Osteoblast (primary cell): ENCODE measurements at regions not wholly inside any gene's neighbourhood (a gene's known extent, or its start where the extent isn't known, plus 50 kb on each side); places are given as distances from the start of the nearest gene placed in this dataset.

Experiments
- DNase-seq: peaks from one replicate; pipeline ENCODE4 v3.0.0; 2011; ENCODE audit warnings: low spot score, mixed read lengths; ENCODE audit not compliant: insufficient read length; ENCODE audit errors: missing footprints
- H2AFZ ChIP-seq: 2 replicates; pipeline ENCODE4 v1.6.0; 2011; ENCODE audit warnings: mild to moderate bottlenecking, low read length
- H3K27ac ChIP-seq: 2 replicates; pipeline ENCODE4 v1.5.1; 2011; ENCODE audit warnings: mild to moderate bottlenecking, low read depth, low read length, moderate library complexity
- H3K27me3 ChIP-seq: 2 replicates; pipeline ENCODE4 v1.6.0; 2012; ENCODE audit warnings: mild to moderate bottlenecking, control low read depth, inconsistent platforms, low read length, moderate library complexity; ENCODE audit not compliant: insufficient read depth
- H3K36me3 ChIP-seq: 2 replicates; pipeline ENCODE4 v1.5.1; 2011; ENCODE audit warnings: mild to moderate bottlenecking, low read length, control low read depth, moderate library complexity; ENCODE audit not compliant: insufficient read depth
- H3K4me1 ChIP-seq: 2 replicates; pipeline ENCODE4 v1.5.1; 2011; ENCODE audit warnings: mild to moderate bottlenecking, low read length, control low read depth, moderate library complexity; ENCODE audit not compliant: insufficient read depth
- H3K4me2 ChIP-seq: 2 replicates; pipeline ENCODE4 v1.6.0; 2011; ENCODE audit warnings: mild to moderate bottlenecking, low read length; ENCODE audit not compliant: insufficient read depth
- H3K4me3 ChIP-seq: fragments of 200-600 bp; sonication (generic); 3 replicates; pipeline ENCODE4 v1.5.1; 2012; ENCODE audit warnings: mild to moderate bottlenecking, low read length, inconsistent platforms; ENCODE audit not compliant: insufficient read depth
- H3K79me2 ChIP-seq: 2 replicates; pipeline ENCODE4 v1.6.0; 2012; ENCODE audit warnings: mild to moderate bottlenecking, low read length, control low read depth, inconsistent platforms; ENCODE audit not compliant: insufficient read depth
- H3K9me3 ChIP-seq: 2 replicates; pipeline ENCODE4 v1.5.1; 2011; ENCODE audit warnings: low read depth, low read length, control low read depth
- H4K20me1 ChIP-seq: 2 replicates; pipeline ENCODE4 v1.6.0; 2012; ENCODE audit warnings: mild to moderate bottlenecking, low read length, control low read depth; ENCODE audit not compliant: insufficient read depth
- TF ChIP-seq, protein P1 (sequence below): IDR thresholded peaks from 2 replicates; pipeline ENCODE4 v1.5.1; 2011; ENCODE audit warnings: mild to moderate bottlenecking, low read depth, low read length, moderate library complexity; ENCODE audit errors: extremely low read depth

DNA sequence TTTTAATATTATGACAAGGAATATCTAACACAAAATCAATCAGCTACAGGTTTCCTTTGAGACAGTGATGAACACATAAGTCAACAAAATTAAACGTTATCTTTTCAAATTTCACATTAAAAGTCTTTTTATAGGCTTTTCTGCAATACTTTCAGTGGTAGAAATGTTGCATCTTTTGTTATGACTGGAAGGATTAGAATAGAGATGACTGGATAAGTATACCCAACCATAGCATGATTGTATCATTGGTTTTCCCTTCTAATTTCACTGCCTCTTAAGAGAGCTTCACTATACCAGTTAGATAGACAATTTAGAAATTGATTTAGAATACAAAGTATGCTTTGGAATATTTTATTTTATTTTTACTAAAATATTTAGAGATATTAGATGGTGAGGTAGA lies 273.9 kb downstream of the PHF14 start:
- H3K4me3 ChIP-seq: no peak overlapping the region
- no peak overlapping the region for H3K4me2 ChIP-seq
- no peak overlapping the region for H2AFZ ChIP-seq
- H3K4me1 ChIP-seq: no peaks in the 10 kb centered on the region
- H3K36me3 ChIP-seq: no peaks in the 10 kb centered on the region
- no peaks in the 10 kb centered on the region for H3K27me3 ChIP-seq
- TF ChIP-seq, protein P1, sequence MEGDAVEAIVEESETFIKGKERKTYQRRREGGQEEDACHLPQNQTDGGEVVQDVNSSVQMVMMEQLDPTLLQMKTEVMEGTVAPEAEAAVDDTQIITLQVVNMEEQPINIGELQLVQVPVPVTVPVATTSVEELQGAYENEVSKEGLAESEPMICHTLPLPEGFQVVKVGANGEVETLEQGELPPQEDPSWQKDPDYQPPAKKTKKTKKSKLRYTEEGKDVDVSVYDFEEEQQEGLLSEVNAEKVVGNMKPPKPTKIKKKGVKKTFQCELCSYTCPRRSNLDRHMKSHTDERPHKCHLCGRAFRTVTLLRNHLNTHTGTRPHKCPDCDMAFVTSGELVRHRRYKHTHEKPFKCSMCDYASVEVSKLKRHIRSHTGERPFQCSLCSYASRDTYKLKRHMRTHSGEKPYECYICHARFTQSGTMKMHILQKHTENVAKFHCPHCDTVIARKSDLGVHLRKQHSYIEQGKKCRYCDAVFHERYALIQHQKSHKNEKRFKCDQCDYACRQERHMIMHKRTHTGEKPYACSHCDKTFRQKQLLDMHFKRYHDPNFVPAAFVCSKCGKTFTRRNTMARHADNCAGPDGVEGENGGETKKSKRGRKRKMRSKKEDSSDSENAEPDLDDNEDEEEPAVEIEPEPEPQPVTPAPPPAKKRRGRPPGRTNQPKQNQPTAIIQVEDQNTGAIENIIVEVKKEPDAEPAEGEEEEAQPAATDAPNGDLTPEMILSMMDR: no peak
- H3K9me3 ChIP-seq: no peaks in the 10 kb centered on the region
- no peaks in the 10 kb centered on the region for H4K20me1 ChIP-seq
- H3K79me2 ChIP-seq: no peaks in the 10 kb centered on the region
- DNase-seq: no peak
- H3K27ac ChIP-seq: no peak overlapping the region

DNA sequence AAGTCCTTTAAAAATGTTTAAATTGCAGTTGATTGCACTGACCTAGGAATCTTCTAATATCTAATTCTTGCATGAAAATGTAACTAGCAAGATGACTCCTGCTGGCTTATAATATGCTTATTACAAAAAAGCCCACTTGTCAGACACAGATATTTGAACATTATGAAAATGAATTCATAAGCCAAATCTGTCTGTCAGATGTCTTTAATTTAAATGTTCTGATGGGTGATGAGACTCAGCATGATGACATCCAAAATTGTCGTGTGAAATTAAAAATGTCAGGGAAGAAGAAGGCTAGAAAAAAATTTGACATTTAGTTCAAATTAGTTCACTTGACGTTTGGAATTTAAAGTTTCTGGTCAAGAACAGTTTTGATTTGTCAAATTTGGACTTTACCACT lies 277.8 kb downstream of the PHF14 start:
- Histone ChIP-seq H3K27me3 (no peaks in the 10 kb centered on the region), H4K20me1 (no peaks in the 10 kb centered on the region), H3K36me3 (no peaks in the 10 kb centered on the region), H3K4me1 (no peaks in the 10 kb centered on the region), H3K4me3 (no peak overlapping the region), H2AFZ (no peak overlapping the region), H3K27ac (no peak overlapping the region), H3K4me2 (no peak overlapping the region), H3K79me2 (no peaks in the 10 kb centered on the region), H3K9me3 (no peaks in the 10 kb centered on the region)
- TF ChIP-seq, protein P1: no peak
- no peak for DNase-seq

DNA sequence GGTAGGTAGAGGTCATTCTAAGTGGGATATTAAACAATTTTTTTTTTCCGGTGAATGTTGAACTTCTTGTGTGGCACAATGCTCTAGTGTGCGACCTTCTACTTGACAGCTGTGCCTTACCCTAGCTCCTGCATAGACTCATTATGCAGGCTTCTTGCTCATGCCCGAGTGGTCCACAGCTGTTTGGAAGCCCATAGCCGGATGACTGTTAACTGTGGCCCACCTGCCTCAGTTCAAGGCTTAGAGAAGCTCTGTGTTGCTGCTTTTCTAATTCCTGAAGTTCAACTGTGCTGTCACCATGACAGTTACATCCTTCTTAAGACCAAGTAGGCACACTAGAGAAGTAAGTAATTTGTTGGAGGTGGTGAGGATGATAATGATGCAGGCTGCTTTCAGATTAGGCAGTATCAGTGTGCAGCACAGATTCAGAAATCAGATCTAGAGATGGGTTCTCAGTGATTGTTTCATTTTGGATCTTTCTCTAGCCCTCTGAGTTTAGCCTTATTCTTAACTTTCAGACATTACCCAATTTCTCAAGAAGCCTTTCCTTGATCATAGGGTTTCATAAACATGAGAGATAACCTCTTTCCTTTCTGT lies 278.4 kb downstream of the PHF14 start:
- Histone ChIP-seq H3K36me3 (no peaks in the 10 kb centered on the region), H3K27ac (no peak overlapping the region), H3K27me3 (no peaks in the 10 kb centered on the region), H3K4me3 (no peak overlapping the region), H3K4me1 (no peaks in the 10 kb centered on the region), H2AFZ (no peak overlapping the region), H3K4me2 (no peak overlapping the region), H3K9me3 (no peaks in the 10 kb centered on the region), H3K79me2 (no peaks in the 10 kb centered on the region), H4K20me1 (no peaks in the 10 kb centered on the region)
- TF ChIP-seq, protein P1: no peak
- DNase-seq: no peak

DNA sequence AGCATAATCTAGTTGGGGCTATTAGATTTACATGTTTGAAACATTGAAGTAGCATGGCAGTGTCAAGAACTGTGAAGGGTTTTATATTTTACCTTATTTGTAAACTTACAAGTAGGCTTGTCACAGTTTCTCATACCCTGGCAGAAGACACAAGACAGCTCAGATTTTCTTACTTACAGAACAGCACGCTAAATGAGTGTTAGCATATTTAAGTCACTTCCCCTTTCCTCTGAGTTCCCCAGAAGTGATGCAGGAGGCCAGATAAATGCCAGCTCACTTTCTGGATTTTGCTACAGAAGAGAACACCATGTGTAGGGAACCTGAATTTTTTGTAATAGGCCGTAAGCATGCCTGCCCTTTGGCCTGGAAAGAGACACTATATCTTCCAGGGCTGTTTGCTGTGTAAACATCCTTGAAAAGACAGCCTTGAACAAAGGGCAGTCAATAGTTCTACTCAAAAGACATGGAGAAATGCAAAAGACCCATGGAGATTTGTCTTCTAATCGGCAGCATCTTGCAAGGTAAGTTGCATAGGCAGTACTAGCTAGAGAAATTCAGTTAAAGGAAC lies 279.1 kb downstream of the PHF14 start:
- Histone ChIP-seq H3K79me2 (no peaks in the 10 kb centered on the region), H4K20me1 (no peaks in the 10 kb centered on the region), H3K9me3 (no peaks in the 10 kb centered on the region), H3K27ac (no peak overlapping the region), H3K4me2 (no peak overlapping the region), H2AFZ (no peak overlapping the region), H3K36me3 (no peaks in the 10 kb centered on the region), H3K27me3 (no peaks in the 10 kb centered on the region), H3K4me3 (no peak overlapping the region), H3K4me1 (no peaks in the 10 kb centered on the region)
- no peak for DNase-seq
- TF ChIP-seq, protein P1: no peak
